ENCODE measurements at regions not wholly inside any gene's neighbourhood (a gene's known extent, or its start where the extent isn't known, plus 50 kb on each side); places are given as distances from the start of the nearest gene placed in this dataset.
"Not testable (repeated sequence)": the region's sequence is repeated elsewhere in the genome, so short reads cannot be mapped to it uniquely, and the experiment has no call there.

GRCh38 chr9:68631811-68632210 is 73.2 kb upstream of the PIP5K1B start:
- no peak for DNase-seq

GRCh38 chr9:68637020-68637419 is 68.0 kb upstream of the PIP5K1B start:
- intact Hi-C loops (cut with DNase I): no loop called here
- no peak for TF ChIP-seq CTCF (IDR thresholded peaks at IDR 0.05)
- ATAC-seq: no peak
- H3K4me3 ChIP-seq: no peak overlapping the region
- H3K27ac ChIP-seq: no peak overlapping the region
- no peaks in the 10 kb centered on the region for H3K4me1 ChIP-seq
- H3K27me3 ChIP-seq: no peaks in the 10 kb centered on the region
- DNase-seq: no peak
- no peaks in the 10 kb centered on the region for H3K9me3 ChIP-seq
- no peaks in the 10 kb centered on the region for H3K36me3 ChIP-seq

More at GRCh38 chr9:68631811-68632210, 73.2 kb upstream of the PIP5K1B start:
- Histone ChIP-seq H3K27ac (no peak overlapping the region), H3K36me3 (no peaks in the 10 kb centered on the region), H3K27me3 (no peaks in the 10 kb centered on the region), H3K9me3 (no peaks in the 10 kb centered on the region), H3K4me1 (no peaks in the 10 kb centered on the region), H3K4me3 (no peak overlapping the region)
- TF ChIP-seq CTCF (IDR thresholded peaks at IDR 0.05): no peak
- ATAC-seq: no peak
- intact Hi-C loops (cut with DNase I): no loop called here

- H3K4me3 ChIP-seq; H3K27ac ChIP-seq; H3K36me3 ChIP-seq; H3K4me1 ChIP-seq; DNase-seq; H3K9me3 ChIP-seq; H3K27me3 ChIP-seq; intact Hi-C loops (cut with DNase I); ATAC-seq: not testable (repeated sequence)
These were observed 65.8 kb upstream of the PIP5K1B start for GRCh38 chr9:68639261-68639660.

- TF ChIP-seq CTCF (IDR thresholded peaks at IDR 0.05): no peak
These were observed 64.5 kb upstream of the PIP5K1B start for GRCh38 chr9:68640421-68641089.

GRCh38 chr9:68643901-68644809 is 60.9 kb upstream of the PIP5K1B start:
- Histone ChIP-seq H3K27me3 (no peaks in the 10 kb centered on the region), H3K9me3 (no peaks in the 10 kb centered on the region), H3K36me3 (no peaks in the 10 kb centered on the region), H3K4me3 (no peak overlapping the region), H3K27ac (no peak overlapping the region), H3K4me1 (no peaks in the 10 kb centered on the region)
- TF ChIP-seq CTCF (IDR thresholded peaks at IDR 0.05): no peak
- intact Hi-C loops (cut with DNase I): no loop called here
- ATAC-seq: no peak
- no peak for DNase-seq

More at GRCh38 chr9:68640421-68641089, 64.5 kb upstream of the PIP5K1B start:
- no peak overlapping the region for H3K27ac ChIP-seq
- H3K9me3 ChIP-seq: no peaks in the 10 kb centered on the region
- intact Hi-C loops (cut with DNase I): no loop called here
- H3K27me3 ChIP-seq: no peaks in the 10 kb centered on the region
- no peaks in the 10 kb centered on the region for H3K36me3 ChIP-seq
- DNase-seq (no peak), ATAC-seq (no peak)
- no peaks in the 10 kb centered on the region for H3K4me1 ChIP-seq
- no peak overlapping the region for H3K4me3 ChIP-seq
